ENCODE measurements at regions not wholly inside any gene's neighbourhood (a gene's known extent, or its start where the extent isn't known, plus 50 kb on each side); places are given as distances from the start of the nearest gene placed in this dataset.

DNA sequence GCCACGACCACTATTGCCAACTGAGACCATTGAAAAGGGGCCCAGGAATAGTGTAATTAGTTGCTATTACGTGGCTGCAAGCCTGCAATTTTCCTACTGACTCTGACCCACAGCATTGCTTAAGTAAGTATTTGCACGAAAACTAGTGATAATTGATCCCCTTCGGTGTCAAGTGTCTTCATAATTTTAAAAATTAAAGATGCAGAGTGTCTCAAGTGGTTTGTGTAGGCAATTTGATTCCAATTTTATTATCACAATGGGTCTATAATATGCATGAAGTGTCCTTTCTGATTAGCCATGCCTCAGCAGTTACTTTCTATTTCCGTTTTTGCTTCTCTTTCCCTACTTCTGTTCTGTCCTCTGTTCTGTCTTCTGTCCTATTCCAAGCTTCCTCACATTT, 259.2 kb downstream of the C3orf38 start:
- peaks cover 6% of the 10 kb centered on the region for H3K4me1 Mint-ChIP-seq
- no peaks in the 10 kb centered on the region for H3K27me3 Mint-ChIP-seq
- H3K27ac Mint-ChIP-seq, result no peak overlapping the region
- ATAC-seq (no peak), DNase-seq (no peak)
- H3K4me3 Mint-ChIP-seq, result no peak overlapping the region
- H3K36me3 Mint-ChIP-seq (ENCODE audit: low read depth), result no peaks in the 10 kb centered on the region
- H3K9me3 Mint-ChIP-seq, result no peaks in the 10 kb centered on the region

- no peaks in the 10 kb centered on the region for H3K9me3 Mint-ChIP-seq
- peaks cover 6% of the 10 kb centered on the region for H3K4me1 Mint-ChIP-seq
- no peak overlapping the region for H3K4me3 Mint-ChIP-seq
- no peaks in the 10 kb centered on the region for H3K27me3 Mint-ChIP-seq
- DNase-seq (no peak), ATAC-seq (no peak)
- no peaks in the 10 kb centered on the region for H3K36me3 Mint-ChIP-seq (ENCODE audit: low read depth)
- H3K27ac Mint-ChIP-seq, result no peak overlapping the region
Observed at GRCh38 chr3:88410259-88410658, 260.5 kb downstream of the C3orf38 start.

GRCh38 chr3:88412346-88412745, 262.6 kb downstream of the C3orf38 start:
- H3K4me3 Mint-ChIP-seq, result no peak overlapping the region
- H3K36me3 Mint-ChIP-seq (ENCODE audit: low read depth), result no peaks in the 10 kb centered on the region
- ATAC-seq (no peak), DNase-seq (no peak)
- H3K27me3 Mint-ChIP-seq, result no peaks in the 10 kb centered on the region
- peaks cover 6% of the 10 kb centered on the region for H3K4me1 Mint-ChIP-seq
- H3K9me3 Mint-ChIP-seq, result no peaks in the 10 kb centered on the region
- no peak overlapping the region for H3K27ac Mint-ChIP-seq

GRCh38 chr3:88416436-88416835, 266.7 kb downstream of the C3orf38 start:
- H3K9me3 Mint-ChIP-seq, result no peaks in the 10 kb centered on the region
- no peaks in the 10 kb centered on the region for H3K36me3 Mint-ChIP-seq (ENCODE audit: low read depth)

GRCh38 chr3:88418219-88418618, 268.5 kb downstream of the C3orf38 start:
- Mint-ChIP-seq H3K36me3 (ENCODE audit: low read depth) (no peaks in the 10 kb centered on the region), H3K9me3 (no peaks in the 10 kb centered on the region), H3K27ac (no peak overlapping the region), H3K27me3 (no peaks in the 10 kb centered on the region), H3K4me3 (no peak overlapping the region), H3K4me1 (no peaks in the 10 kb centered on the region)
- no peak for ATAC-seq
- no peak for DNase-seq

More at GRCh38 chr3:88416436-88416835, 266.7 kb downstream of the C3orf38 start:
- Mint-ChIP-seq H3K4me1 (no peaks in the 10 kb centered on the region), H3K27me3 (no peaks in the 10 kb centered on the region), H3K27ac (no peak overlapping the region), H3K4me3 (no peak overlapping the region)
- no peak for ATAC-seq
- DNase-seq, result no peak

GRCh38 chr3:88433568-88433967, 283.8 kb downstream of the C3orf38 start:
- Mint-ChIP-seq H3K27ac (no peak overlapping the region), H3K9me3 (no peaks in the 10 kb centered on the region), H3K4me3 (no peak overlapping the region), H3K36me3 (ENCODE audit: low read depth) (no peaks in the 10 kb centered on the region), H3K4me1 (no peaks in the 10 kb centered on the region), H3K27me3 (no peaks in the 10 kb centered on the region)
- ATAC-seq, result no peak
- no peak for DNase-seq

DNA sequence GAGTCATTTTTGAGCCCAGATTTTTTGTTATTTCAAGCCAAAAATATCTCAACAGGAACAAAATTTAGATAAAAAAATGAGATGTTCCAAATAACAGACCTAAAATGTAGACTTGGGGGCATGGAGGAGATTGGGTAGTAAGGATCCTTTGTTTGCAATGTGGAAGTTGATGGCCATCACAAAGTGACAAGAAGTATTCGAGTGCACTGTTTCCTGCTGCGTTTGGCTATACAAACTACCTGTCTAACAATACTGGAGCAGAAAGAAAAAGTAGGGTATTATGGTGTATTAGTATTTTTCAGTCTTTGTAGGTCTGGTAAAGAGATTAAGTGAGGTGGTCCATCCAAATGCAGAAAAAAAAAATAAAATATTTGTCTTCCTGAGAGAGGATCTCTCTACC, 284.2 kb downstream of the C3orf38 start:
- H3K4me3 Mint-ChIP-seq, result no peak overlapping the region
- ATAC-seq (no peak), DNase-seq (no peak)
- H3K9me3 Mint-ChIP-seq, result no peaks in the 10 kb centered on the region
- no peaks in the 10 kb centered on the region for H3K4me1 Mint-ChIP-seq
- no peaks in the 10 kb centered on the region for H3K27me3 Mint-ChIP-seq
- H3K36me3 Mint-ChIP-seq (ENCODE audit: low read depth), result no peaks in the 10 kb centered on the region
- no peak overlapping the region for H3K27ac Mint-ChIP-seq

DNA sequence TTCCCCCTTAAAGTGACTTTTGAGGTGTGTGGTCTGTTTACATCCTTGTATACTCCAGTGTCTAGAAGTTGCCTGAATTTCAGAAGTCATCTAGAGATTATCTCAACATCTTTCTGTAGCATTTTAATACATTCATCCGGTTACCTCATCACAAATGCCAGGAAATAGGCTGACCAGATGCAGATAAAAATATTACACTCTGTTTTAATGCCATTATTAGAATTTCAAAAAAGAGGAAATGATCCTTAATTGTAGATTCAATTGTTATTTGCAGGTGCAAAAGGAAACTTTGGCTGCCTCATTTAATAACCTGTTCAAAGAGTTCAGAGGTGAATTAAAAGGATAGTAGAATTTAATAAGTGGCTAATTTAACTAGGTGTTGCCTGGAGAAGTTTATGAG, 290.9 kb downstream of the C3orf38 start:
- no peaks in the 10 kb centered on the region for H3K27me3 Mint-ChIP-seq
- DNase-seq, result no peak
- H3K27ac Mint-ChIP-seq, result no peak overlapping the region

GRCh38 chr3:88443066-88443465, 293.3 kb downstream of the C3orf38 start:
- Mint-ChIP-seq H3K4me3 (no peak overlapping the region), H3K27ac (no peak overlapping the region), H3K27me3 (no peaks in the 10 kb centered on the region), H3K4me1 (no peaks in the 10 kb centered on the region), H3K36me3 (ENCODE audit: low read depth) (no peaks in the 10 kb centered on the region), H3K9me3 (no peaks in the 10 kb centered on the region)
- ATAC-seq (no peak), DNase-seq (no peak)

More for the DNA sequence above, 290.9 kb downstream of the C3orf38 start:
- H3K4me1 Mint-ChIP-seq, result no peaks in the 10 kb centered on the region
- no peaks in the 10 kb centered on the region for H3K36me3 Mint-ChIP-seq (ENCODE audit: low read depth)
- no peak for ATAC-seq
- H3K9me3 Mint-ChIP-seq, result no peaks in the 10 kb centered on the region
- H3K4me3 Mint-ChIP-seq, result no peak overlapping the region

- Mint-ChIP-seq H3K4me1 (no peaks in the 10 kb centered on the region), H3K36me3 (ENCODE audit: low read depth) (no peaks in the 10 kb centered on the region), H3K9me3 (no peaks in the 10 kb centered on the region), H3K27ac (no peak overlapping the region), H3K27me3 (no peaks in the 10 kb centered on the region), H3K4me3 (no peak overlapping the region)
- DNase-seq, result no peak
- ATAC-seq, result no peak
Observed at GRCh38 chr3:88444251-88444650, 294.5 kb downstream of the C3orf38 start.

GRCh38 chr3:88452228-88452627, 302.5 kb downstream of the C3orf38 start:
- Mint-ChIP-seq H3K27ac (no peak overlapping the region), H3K36me3 (ENCODE audit: low read depth) (no peaks in the 10 kb centered on the region), H3K4me1 (no peaks in the 10 kb centered on the region), H3K9me3 (peaks cover 9% of the 10 kb centered on the region), H3K27me3 (no peaks in the 10 kb centered on the region), H3K4me3 (no peak overlapping the region)
- DNase-seq, result no peak
- no peak for ATAC-seq

DNA sequence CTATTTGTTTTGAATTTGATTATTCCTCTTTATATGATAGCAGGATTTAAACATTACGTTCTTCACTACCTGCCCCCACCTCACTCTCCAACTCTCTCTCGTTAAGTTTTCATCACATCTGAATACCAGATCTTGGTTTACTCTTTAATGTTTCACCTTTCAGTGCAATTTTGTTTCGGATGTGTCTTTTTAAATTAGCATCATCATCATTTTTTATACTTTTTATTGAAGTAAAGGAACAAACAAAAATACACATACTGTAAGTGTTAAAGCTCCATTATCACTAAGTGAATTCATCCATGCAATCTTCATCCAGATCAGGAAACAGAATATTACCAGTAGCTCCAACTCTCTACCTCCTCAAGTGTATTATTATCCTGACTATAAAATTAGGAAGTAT, 310.6 kb downstream of the C3orf38 start:
- Mint-ChIP-seq H3K27me3 (no peaks in the 10 kb centered on the region), H3K4me1 (no peaks in the 10 kb centered on the region), H3K4me3 (no peak overlapping the region), H3K27ac (no peak overlapping the region), H3K9me3 (peaks cover 5% of the 10 kb centered on the region), H3K36me3 (ENCODE audit: low read depth) (no peaks in the 10 kb centered on the region)
- no peak for ATAC-seq
- DNase-seq, result no peak

DNA sequence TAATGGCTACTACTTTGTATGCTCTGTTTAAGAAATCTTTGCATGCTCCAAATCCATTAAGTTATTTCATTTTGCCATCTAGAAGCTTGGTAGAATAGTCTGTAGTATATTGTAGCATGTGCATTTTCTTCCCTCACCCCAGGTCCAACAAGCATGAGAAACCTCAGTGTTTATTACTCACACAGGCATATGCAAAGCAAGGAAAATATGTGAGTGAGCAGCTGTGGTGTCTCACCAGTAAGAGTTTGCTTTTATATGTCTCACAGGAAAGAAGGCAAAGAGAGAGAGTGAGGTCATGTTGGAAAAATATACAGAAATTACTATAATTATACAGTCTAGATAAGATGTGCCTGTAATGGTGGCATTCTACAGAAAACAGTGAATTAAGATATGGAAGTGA, 312.5 kb downstream of the C3orf38 start:
- DNase-seq, result no peak
- Mint-ChIP-seq H3K4me1 (no peaks in the 10 kb centered on the region), H3K4me3 (no peak overlapping the region), H3K27me3 (no peaks in the 10 kb centered on the region), H3K27ac (no peak overlapping the region), H3K9me3 (peaks cover 5% of the 10 kb centered on the region), H3K36me3 (ENCODE audit: low read depth) (no peaks in the 10 kb centered on the region)
- ATAC-seq, result no peak

- H3K9me3 Mint-ChIP-seq, result peaks cover 9% of the 10 kb centered on the region
- H3K27me3 Mint-ChIP-seq, result no peaks in the 10 kb centered on the region
- H3K27ac Mint-ChIP-seq, result no peak overlapping the region
- H3K4me3 Mint-ChIP-seq, result no peak overlapping the region
- DNase-seq, result no peak
- no peaks in the 10 kb centered on the region for H3K36me3 Mint-ChIP-seq (ENCODE audit: low read depth)
- H3K4me1 Mint-ChIP-seq, result no peaks in the 10 kb centered on the region
- no peak for ATAC-seq
Observed at GRCh38 chr3:88467191-88467590, 317.4 kb downstream of the C3orf38 start.

DNA sequence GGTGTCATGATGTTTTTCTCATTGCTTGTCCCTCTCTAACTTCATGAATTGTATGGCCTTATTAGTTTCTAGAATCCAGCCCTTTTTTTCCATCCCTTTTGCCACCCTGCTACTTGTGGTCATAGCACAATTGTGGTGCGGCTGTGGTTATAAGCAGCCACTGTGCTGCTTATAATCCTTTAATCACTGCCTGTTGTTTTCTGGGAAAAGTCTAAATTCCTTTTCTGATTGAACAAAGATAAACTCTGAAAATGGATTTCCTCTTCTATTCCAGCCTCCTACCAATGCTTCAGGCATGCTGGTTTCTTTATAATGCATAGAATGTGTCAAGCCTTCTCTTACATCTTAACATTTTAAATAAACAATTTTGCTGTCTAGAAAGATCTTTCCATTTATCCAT, 319.5 kb downstream of the C3orf38 start:
- H3K36me3 Mint-ChIP-seq (ENCODE audit: low read depth), result no peaks in the 10 kb centered on the region
- no peaks in the 10 kb centered on the region for H3K27me3 Mint-ChIP-seq
- H3K4me3 Mint-ChIP-seq, result no peak overlapping the region
- no peak for DNase-seq
- no peak overlapping the region for H3K27ac Mint-ChIP-seq
- no peak for ATAC-seq
- H3K4me1 Mint-ChIP-seq, result no peaks in the 10 kb centered on the region
- H3K9me3 Mint-ChIP-seq, result peaks cover 9% of the 10 kb centered on the region

- H3K9me3 Mint-ChIP-seq, result no peaks in the 10 kb centered on the region
- no peak overlapping the region for H3K27ac Mint-ChIP-seq
- ATAC-seq, result no peak
- H3K36me3 Mint-ChIP-seq (ENCODE audit: low read depth), result no peaks in the 10 kb centered on the region
- H3K4me1 Mint-ChIP-seq, result no peaks in the 10 kb centered on the region
- no peaks in the 10 kb centered on the region for H3K27me3 Mint-ChIP-seq
- H3K4me3 Mint-ChIP-seq, result no peak overlapping the region
- no peak for DNase-seq
Observed at GRCh38 chr3:88478460-88478859, 328.7 kb downstream of the C3orf38 start.
